ENCODE measurements at regions not wholly inside any gene's neighbourhood (a gene's known extent, or its start where the extent isn't known, plus 50 kb on each side); places are given as distances from the start of the nearest gene placed in this dataset.

GRCh38 chr16:86661706-86662105, 83.4 kb downstream of the FOXL1 start:
- Histone ChIP-seq H3K36me3 (replicated peaks; ENCODE audit: insufficient read depth, low read length) (no peaks in the 10 kb centered on the region), H4K20me1 (ENCODE audit: insufficient read depth, low read length) (no peaks in the 10 kb centered on the region), H3K27me3 (replicated peaks; ENCODE audit: insufficient read depth, low read length) (peaks cover 12% of the 10 kb centered on the region), H2AFZ (ENCODE audit: low read length) (no peak overlapping the region), H3K79me2 (ENCODE audit: low read length) (no peaks in the 10 kb centered on the region), H3K9ac (ENCODE audit: low read length) (no peak overlapping the region), H3K9me2 (replicated peaks; ENCODE audit: insufficient read depth, low read length) (no peaks in the 10 kb centered on the region), H3K4me2 (ENCODE audit: low read depth, low read length) (no peak overlapping the region), H3K27ac (ENCODE audit: low read length) (no peak overlapping the region), H3F3A (ENCODE audit: insufficient read depth, low read length) (no peaks in the 10 kb centered on the region), H3K9me3 (replicated peaks; ENCODE audit: insufficient read depth, low read length) (no peaks in the 10 kb centered on the region), H3K4me1 (ENCODE audit: low read length) (no peaks in the 10 kb centered on the region), H3K4me3 (ENCODE audit: low read length) (no peak overlapping the region)
- TF ChIP-seq EZH2 (optimal IDR thresholded peaks at IDR 0.05; ENCODE audit: low read depth, low read length), result no peak
- no peak for TF ChIP-seq CTCF (IDR thresholded peaks at IDR 0.05; ENCODE audit: low read length)
- TF ChIP-seq EZH2phosphoT487 (IDR thresholded peaks at IDR 0.05; ENCODE audit: low read length), result no peak
- DNase-seq, result no peak

GRCh38 chr16:86662195-86662594, 83.8 kb downstream of the FOXL1 start:
- Histone ChIP-seq H3K36me3 (replicated peaks; ENCODE audit: insufficient read depth, low read length) (no peaks in the 10 kb centered on the region), H3K9ac (ENCODE audit: low read length) (no peak overlapping the region), H3K79me2 (ENCODE audit: low read length) (no peaks in the 10 kb centered on the region), H3K27ac (ENCODE audit: low read length) (no peak overlapping the region), H3K4me1 (ENCODE audit: low read length) (no peaks in the 10 kb centered on the region), H4K20me1 (ENCODE audit: insufficient read depth, low read length) (no peaks in the 10 kb centered on the region), H3K4me3 (ENCODE audit: low read length) (no peak overlapping the region), H3K9me3 (replicated peaks; ENCODE audit: insufficient read depth, low read length) (no peaks in the 10 kb centered on the region), H3K4me2 (ENCODE audit: low read depth, low read length) (no peak overlapping the region), H3K27me3 (replicated peaks; ENCODE audit: insufficient read depth, low read length) (peaks cover 12% of the 10 kb centered on the region), H3F3A (ENCODE audit: insufficient read depth, low read length) (no peaks in the 10 kb centered on the region), H3K9me2 (replicated peaks; ENCODE audit: insufficient read depth, low read length) (no peaks in the 10 kb centered on the region), H2AFZ (ENCODE audit: low read length) (no peak overlapping the region)
- TF ChIP-seq CTCF (IDR thresholded peaks at IDR 0.05; ENCODE audit: low read length), result no peak
- no peak for DNase-seq

- Histone ChIP-seq H3K9me2 (replicated peaks; ENCODE audit: insufficient read depth, low read length) (no peaks in the 10 kb centered on the region), H3F3A (ENCODE audit: insufficient read depth, low read length) (no peaks in the 10 kb centered on the region), H3K9me3 (replicated peaks; ENCODE audit: insufficient read depth, low read length) (no peaks in the 10 kb centered on the region), H3K27ac (ENCODE audit: low read length) (no peak overlapping the region), H3K9ac (ENCODE audit: low read length) (no peak overlapping the region), H3K79me2 (ENCODE audit: low read length) (no peaks in the 10 kb centered on the region), H4K20me1 (ENCODE audit: insufficient read depth, low read length) (no peaks in the 10 kb centered on the region), H2AFZ (ENCODE audit: low read length) (no peak overlapping the region), H3K36me3 (replicated peaks; ENCODE audit: insufficient read depth, low read length) (no peaks in the 10 kb centered on the region), H3K27me3 (replicated peaks; ENCODE audit: insufficient read depth, low read length) (peaks cover 12% of the 10 kb centered on the region), H3K4me3 (ENCODE audit: low read length) (no peak overlapping the region), H3K4me2 (ENCODE audit: low read depth, low read length) (no peak overlapping the region), H3K4me1 (ENCODE audit: low read length) (no peaks in the 10 kb centered on the region)
- no peak for DNase-seq
- TF ChIP-seq EZH2 (optimal IDR thresholded peaks at IDR 0.05; ENCODE audit: low read depth, low read length) (no peak), CTCF (IDR thresholded peaks at IDR 0.05; ENCODE audit: low read length) (no peak), EZH2phosphoT487 (IDR thresholded peaks at IDR 0.05; ENCODE audit: low read length) (no peak)
These were observed 84.4 kb downstream of the FOXL1 start for GRCh38 chr16:86662740-86663139.
